Stimulated activated CD4-positive, alpha-beta T cell treated with anti-CD3 and anti-CD28 coated beads, Interleukin-4, amount 100 ng/mL, for 48 hours (primary cell): ENCODE measurements at regions not wholly inside any gene's neighbourhood (a gene's known extent, or its start where the extent isn't known, plus 50 kb on each side); places are given as distances from the start of the nearest gene placed in this dataset.
A peak's percentile ranks its signal among the peaks of the same experiment; 100 is the strongest.

Experiments
- DNase-seq, 2 donors: peaks; one replicate each; pipeline ENCODE4 v3.0.0-alpha.2; 2020; ENCODE audit warnings: low read depth in 2 of 2

DNA sequence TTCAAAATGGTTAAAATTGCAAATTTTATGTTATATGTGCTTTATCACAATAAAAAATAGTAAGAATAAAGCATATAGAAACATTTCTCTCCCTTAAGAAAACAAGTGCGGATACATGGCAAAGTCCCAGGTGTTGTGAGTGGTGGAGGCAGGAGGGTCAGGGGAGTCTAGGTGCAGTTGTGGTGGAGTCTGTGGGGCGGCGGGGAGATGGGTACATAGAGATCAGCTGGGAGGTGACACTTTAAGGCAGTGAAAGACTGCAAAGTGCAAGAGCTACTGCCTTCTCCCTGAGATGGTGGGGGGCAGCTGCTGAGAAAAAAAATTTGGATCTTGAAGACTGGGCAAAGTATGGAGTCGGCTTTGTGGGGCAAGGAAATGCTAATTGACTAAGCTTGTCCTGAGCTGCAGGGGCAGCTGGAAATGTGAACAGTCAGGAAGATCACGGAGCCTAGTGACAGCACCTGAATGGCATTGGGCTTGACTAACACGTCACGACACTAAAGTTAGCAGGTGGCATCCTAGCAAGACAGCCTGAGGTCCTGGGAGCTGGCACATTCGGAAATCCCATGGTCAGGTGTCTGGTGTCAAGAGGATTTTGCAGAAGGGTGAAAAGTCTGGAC lies 72.9 kb upstream of the IRS2 start:
- no peak for DNase-seq

DNA sequence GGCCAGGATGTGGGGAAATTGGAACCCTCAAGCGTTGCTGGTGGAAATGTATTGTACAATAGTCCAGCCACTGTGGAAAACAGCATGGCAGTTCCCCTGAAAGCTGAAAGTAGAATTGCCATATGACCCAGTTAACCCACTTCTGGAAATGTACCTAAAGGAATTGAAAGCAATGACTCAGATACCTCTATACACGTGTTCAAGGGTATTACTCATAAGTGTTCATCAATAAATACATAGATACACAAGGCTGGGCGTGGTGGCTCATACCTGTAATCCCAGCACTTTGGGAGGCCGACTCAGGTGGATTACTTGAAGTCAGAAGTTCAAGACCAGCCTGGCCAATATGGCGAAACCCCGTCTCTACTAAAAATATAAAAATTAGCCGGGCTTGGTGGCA lies 71.9 kb upstream of the IRS2 start:
- no peak for DNase-seq

DNA sequence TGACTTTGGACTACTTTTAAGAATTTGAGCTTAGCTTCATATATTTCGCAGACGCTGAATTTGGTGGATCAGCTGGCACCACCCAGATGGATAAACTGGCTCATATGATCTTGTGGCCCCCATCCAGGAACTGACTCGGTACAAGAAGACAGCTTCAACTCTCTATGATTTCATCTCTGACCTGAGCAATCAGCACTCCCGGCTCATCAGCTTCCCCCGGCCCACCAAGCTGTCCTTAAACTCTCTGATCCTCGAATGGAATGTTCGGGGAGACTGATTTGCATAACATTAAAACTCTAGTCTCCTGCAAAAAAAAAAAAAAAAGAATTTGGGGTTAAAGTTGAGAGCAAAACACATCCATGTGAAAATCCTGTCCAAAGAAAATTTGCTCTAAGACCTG lies 71.4 kb upstream of the IRS2 start:
- no peak for DNase-seq

DNA sequence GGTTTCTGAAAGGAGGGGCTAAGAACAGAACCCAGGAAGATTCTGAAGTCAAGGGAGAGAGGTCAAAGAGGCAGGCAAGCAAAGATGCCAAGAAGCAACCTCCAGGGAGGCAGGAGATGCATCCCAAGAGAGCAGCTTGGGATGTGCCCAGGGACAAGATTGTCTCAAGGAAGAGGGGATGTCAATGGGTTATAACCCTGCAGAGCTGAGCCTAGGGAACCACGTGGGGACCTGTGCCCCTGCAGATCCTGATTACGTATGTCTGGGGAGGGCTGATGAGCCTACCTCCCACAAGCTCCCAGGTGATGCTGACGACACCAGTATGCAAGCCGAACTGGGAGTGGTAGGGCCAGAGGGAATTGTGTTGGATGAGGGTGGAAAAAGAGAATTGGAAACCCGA lies 70.9 kb upstream of the IRS2 start:
- DNase-seq = no peak

DNA sequence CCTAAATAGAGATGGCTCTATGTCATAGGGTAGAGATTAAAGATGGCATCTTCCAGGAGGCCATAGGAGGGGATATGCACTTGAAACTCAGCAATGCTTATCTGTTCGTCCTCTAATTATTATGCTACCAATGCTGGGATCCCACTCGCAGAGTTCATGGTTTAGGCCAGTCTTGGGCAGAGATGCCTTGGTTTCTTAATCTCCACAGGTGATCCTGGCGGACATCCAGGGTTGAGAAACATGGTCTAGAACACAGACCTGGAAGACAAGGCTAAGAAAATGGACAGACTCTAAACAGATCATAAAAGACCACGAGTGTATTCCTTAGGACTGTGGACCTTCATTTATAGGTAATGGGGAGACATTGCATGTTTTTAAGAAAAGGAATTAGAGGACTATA lies 70.0 kb upstream of the IRS2 start:
- DNase-seq = no peak

DNA sequence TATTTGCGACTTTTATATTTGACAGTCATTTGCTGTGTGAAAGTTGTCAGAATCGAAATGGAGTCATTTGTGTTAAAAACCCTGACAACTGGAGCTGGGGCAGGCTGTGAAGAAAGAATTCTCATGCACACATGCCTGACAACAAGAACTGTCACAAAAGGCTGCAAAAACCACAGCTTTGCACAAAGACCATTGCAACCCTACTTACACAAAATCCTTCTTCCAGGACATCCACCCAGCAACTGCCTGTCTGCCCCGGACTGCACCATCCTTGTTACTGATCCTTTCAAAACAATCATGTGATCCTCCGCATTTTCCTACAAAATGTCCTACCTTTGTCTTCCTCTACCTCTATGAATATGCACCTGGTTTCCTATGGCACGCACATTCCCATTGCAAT lies 66.8 kb upstream of the IRS2 start:
- DNase-seq = no peak

DNA sequence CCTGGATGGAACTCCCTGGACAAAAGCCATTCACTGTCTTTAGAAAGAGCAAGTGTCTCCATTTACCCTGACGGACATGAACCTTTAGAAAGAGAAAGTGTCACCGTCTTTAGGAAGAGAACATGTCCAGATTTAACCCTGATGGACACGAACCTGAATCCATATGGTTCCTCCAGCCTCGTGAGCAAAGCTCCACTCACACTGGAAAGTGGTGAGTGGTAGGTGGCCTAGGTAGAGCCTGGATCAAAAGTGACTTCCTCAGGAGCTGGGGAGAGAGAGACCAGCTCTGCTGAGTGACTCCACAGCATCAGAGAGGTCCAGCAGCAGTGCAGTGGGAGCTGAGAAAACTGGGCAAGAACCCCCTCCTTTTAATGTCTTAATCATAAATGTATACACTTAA lies 59.8 kb upstream of the IRS2 start:
- DNase-seq = no peak

DNA sequence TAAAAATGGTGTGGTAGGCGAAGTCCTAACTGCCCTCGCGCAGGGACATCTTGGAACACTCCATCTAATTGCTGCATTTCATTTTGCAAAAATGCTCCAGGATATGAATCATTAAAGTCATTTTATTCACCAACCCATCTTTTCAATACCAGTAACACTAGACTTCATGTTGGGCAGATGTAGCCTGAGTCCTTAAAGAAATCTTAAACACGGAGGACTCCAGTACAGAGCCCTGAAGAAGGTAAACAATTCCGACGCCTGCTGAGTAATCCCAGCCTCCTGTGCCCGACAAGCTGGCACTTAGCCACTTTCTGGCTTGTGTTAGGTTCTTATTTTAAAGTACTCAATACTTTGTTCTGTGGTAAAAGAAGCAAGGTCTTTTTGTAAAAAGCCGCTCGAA lies 58.0 kb upstream of the IRS2 start:
- no peak for DNase-seq

DNA sequence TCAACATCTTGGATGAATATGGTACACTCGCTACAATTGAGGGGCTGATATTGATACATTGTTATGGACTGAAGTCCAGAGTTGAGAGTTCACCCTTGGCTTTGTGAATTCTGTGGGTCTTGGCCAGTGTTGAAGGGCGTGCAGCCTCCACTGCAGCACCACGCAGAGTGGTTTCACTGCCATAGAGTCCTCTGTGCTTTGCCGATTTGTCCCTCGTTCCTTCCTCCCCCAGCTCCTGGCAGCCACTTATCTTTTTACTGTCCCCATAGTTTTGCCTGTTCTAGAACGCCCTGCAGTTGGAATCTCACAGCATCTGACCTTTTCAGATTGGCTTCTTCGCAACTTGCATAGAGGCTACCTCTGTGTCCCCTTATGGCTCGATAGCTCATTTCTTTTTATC lies 57.3 kb upstream of the IRS2 start:
- no peak for DNase-seq

DNA sequence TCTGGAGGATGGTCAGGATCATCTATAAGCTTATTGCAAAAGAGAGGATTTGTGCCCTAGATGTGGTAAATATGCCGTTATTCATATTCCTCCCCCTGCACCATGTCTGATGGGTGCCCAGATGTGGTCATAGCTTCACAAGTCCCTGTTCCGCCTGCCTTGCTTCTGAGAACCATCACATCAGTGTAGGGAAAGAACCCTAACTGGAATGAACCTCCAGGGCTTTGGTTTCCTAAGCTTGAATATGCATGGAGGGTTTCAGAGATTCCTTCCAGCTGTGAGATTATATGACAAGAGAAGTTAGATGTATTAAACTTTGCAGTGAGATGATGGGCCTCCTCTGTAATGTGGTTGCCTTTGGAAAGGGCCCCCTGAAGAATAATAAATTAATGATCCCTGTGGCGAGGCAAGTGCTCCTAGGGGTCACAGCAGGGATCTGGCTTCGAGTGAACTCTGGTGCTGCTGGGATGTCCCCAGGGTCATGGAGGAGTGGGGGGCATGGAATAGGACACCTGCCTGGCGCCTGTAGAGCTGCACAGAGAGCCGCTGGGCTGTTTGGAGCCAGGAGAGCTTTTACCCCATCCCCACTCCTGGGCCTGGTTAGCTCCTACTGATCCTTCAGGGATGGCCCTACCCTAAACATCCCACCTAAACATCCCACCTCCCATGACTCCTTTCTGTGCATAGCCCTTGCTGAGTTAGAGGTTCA lies 56.0 kb upstream of the IRS2 start:
- DNase-seq = no peak

DNA sequence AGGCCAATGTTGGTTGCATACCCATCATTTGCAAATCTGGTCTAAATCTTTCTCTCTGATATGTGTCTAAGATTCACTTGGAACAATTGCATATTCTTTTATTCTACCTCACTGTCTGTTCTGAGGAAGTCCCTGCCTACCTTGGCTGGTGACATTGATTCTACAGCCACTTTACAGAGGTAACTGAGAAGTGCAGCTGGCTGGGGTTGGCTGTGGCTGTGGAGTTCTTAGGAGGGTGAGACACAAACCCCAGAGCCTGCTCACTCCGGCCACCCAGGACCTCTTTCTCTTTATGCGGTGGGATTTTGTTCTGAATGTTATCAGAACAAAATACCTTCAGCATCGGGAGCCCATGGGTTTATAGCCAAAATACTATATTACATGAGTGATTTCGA lies 54.5 kb upstream of the IRS2 start:
- DNase-seq = no peak

DNA sequence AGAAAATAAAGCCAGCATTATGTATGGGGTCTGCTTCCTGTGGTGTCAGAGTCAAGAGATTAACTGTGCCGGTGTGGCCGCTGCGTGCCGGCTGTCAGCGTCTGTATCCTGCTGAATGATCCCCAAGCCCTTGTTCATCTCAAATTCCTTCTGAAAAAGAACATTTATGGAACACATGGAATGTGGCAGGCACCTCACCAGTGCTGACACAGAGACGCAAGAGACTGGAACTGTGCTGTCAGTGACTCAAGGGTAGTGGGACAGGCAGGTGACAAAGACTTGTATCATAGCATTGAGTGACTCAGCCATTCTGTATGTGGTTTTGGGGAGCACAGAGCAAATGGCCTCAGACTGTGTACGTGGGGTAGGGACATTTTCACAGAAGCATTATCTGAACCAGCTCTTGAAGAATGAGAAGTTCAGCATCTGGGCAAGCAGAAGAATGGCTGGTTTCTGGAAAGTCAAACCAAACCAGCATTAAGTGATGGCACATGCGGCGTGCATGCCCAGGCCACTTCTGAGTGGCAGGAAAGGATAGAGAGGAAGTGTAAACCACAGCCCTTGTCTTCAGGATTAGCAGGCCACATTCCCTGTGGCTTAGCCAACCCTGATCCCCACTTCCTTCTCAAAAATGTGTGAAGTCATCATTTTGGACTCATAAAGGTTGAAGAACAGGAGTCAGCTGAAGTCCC lies 54.0 kb upstream of the IRS2 start:
- DNase-seq = peak; percentile 4 to 8

DNA sequence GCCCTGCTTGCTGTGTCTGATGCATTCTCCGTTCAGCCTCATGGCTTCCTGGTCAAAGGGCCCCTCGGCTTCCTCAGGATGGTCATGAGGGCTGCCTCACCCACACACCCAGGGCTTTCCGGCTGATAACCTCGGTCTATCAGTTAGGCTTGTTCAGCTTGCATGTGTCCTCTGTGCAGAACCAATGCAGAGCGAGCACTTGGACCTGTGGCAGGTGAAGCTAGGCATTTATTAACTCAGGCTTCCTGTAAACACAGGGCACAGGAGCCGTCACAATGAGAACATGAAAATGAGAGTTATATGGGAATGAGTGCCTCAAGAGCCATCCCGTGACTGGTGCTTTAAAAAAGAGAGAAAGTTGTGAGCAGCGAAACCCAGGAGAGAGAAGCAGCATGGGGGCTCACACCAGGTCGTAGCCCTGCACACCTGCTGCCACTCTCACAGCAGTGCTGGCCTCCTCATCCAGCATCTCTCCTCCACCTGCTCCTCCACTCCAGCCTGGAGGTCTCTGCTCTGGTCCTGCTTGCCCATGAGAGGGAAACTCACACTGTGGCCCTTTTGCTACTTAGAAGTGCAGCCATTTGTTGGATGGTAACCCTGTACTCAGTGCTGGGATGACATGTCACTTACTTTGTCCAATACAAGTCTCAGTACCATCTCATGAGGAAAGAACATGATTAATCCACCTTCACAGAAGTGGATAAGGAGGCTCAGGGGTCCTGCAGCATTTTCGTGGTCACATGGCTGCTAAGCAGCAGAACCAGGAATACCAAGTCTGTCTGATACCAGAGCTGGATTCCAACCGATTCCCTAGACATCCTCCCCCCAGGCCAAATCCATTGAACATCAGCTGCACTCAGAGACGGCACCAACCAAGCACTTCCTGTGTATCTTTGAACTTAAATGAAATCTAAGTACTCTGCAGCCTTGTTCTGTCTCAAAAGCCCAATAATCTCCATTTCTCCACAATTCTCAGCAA lies 50.5 kb upstream of the IRS2 start:
- no peak for DNase-seq
